Right lobe of liver (tissue), 6 donors: ENCODE measurements at regions not wholly inside any gene's neighbourhood (a gene's known extent, or its start where the extent isn't known, plus 50 kb on each side); places are given as distances from the start of the nearest gene placed in this dataset.

Experiments
- ATAC-seq, 4 donors: fragments of 200-7000 bp; cut with Tn5 transposase; one replicate each; pipeline ENCODE4 v1.9.1; 2020; ENCODE audit warnings: mild to moderate bottlenecking in 4 of 4, moderate library complexity in 4 of 4
- DNase-seq, 3 donors: peaks; one replicate each; pipeline ENCODE4 v3.0.0-alpha.2; 2020
- H3K27ac ChIP-seq, 3 donors: fragments of 200-600 bp; one replicate each; pipeline ENCODE4 v1.8.0; 2022
- H3K27me3 ChIP-seq, 2 donors: fragments of 200-600 bp; one replicate each; pipeline ENCODE4 v1.8.0; 2022
- H3K36me3 ChIP-seq, 4 donors: fragments of 200-600 bp; sonication (generic) in 1 of 4; one replicate each; pipeline versions ENCODE4 v1.5.1 to v1.8.0; 2017 to 2022; ENCODE audit warnings: control low read depth in 1 of 4
- H3K4me1 ChIP-seq, 4 donors: fragments of 200-600 bp; sonication (generic) in 1 of 4; one replicate each; pipeline versions ENCODE4 v1.5.1 to v1.8.0; 2017 to 2022; ENCODE audit warnings: control low read depth in 1 of 4
- H3K4me3 ChIP-seq, 3 donors: fragments of 200-600 bp; one replicate each; pipeline ENCODE4 v1.8.0; 2022
- H3K9me3 ChIP-seq, 4 donors: fragments of 200-600 bp; sonication (generic) in 1 of 4; one replicate each; pipeline versions ENCODE4 v1.5.1 to v1.8.0; 2017 to 2022; ENCODE audit warnings: control low read depth in 1 of 4
- POLR2A ChIP-seq: fragments of 450-650 bp; IDR thresholded peaks from one replicate; pipeline ENCODE4 v1.6.1; 2017; ENCODE audit warnings: antibody characterized with exemption, mild to moderate bottlenecking
- WGBS: methylation state at CpG from one replicate; pipeline ENCODE4 v1.1.6; 2018; ENCODE audit warnings: low coverage, low lambda C conversion rate; ENCODE audit not compliant: insufficient coverage; ENCODE audit errors: missing lambda C conversion rate; 5-methylcytosine and 5-hydroxymethylcytosine counted together
- intact Hi-C, 2 donors: fragments of 100-400 bp; cut with DNase I; formaldehyde crosslinking; loops; one replicate each; pipeline versions ENCODE4 v1.11.2 to v1.14.1; 2022
- microRNA-seq, 2 donors: library from miRNA; unstranded; fragments of <30 nt; microRNA quantifications; one replicate each; pipeline ENCODE4, GENCODE V29; 2019 to 2020
- small RNA-seq, 2 experiments: library from RNA; depleted of rRNA; stranded (forward); fragments of <200 nt; gene quantifications; one replicate each; pipeline ENCODE3, GENCODE V24; 2016
- TF ChIP-seq, protein P1 (sequence below), 4 donors: fragments of 200-600 bp in 3 of 4; fragments of 450-650 bp in 1 of 4; IDR thresholded peaks; one replicate each; pipeline versions ENCODE4 v1.5.1 to v1.8.0; 2016 to 2022; ENCODE audit warnings: antibody characterized with exemption in 4 of 4, mild to moderate bottlenecking in 2 of 4
- donor health status: DM: no; HTN: yes; CAD: no.
- donor health status: DM: no; HTN: no; CAD: no.
- donor health status: DM: no; HTN: no; CAD: no.
- donor health status: DM: no; HTN: yes; CAD: no.
- donor health status: DM: no; HTN: yes; CAD: no.

DNA sequence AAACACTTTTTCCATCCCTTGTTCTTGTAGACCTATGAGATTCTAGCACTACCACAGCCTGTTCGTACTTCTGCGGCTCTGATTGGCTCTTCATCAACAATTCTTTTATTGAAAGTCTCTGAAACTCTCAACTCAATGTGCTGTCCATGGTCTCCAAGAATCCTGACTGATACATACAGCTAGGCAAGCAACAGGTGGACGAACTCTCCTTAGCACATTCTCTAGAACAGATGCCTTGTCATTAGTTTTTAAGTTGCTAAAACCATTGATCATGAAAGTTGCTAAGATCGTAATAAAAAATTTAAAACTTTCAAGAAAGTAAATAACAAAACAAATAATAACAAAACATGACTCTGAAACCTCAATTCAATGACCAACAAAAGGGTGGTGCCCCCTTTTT is 210.5 kb downstream of the EPHA4 start:
- DNase-seq: no peak
- WGBS: 63% methylated on average over 4 of the region's 4 CpGs
- no peaks in the 10 kb centered on the region for H3K4me1 ChIP-seq
- intact Hi-C loops: no loop called here
- ATAC-seq: no peak
- no peaks in the 10 kb centered on the region for H3K9me3 ChIP-seq
- H3K27ac ChIP-seq: no peak overlapping the region
- TF ChIP-seq POLR2A: no peak
- no peaks in the 10 kb centered on the region for H3K27me3 ChIP-seq
- H3K36me3 ChIP-seq: no peaks in the 10 kb centered on the region
- H3K4me3 ChIP-seq: no peak overlapping the region

GRCh38 chr2:221364672-221365071 is 207.4 kb downstream of the EPHA4 start:
- no peak for TF ChIP-seq POLR2A
- TF ChIP-seq, protein P1, sequence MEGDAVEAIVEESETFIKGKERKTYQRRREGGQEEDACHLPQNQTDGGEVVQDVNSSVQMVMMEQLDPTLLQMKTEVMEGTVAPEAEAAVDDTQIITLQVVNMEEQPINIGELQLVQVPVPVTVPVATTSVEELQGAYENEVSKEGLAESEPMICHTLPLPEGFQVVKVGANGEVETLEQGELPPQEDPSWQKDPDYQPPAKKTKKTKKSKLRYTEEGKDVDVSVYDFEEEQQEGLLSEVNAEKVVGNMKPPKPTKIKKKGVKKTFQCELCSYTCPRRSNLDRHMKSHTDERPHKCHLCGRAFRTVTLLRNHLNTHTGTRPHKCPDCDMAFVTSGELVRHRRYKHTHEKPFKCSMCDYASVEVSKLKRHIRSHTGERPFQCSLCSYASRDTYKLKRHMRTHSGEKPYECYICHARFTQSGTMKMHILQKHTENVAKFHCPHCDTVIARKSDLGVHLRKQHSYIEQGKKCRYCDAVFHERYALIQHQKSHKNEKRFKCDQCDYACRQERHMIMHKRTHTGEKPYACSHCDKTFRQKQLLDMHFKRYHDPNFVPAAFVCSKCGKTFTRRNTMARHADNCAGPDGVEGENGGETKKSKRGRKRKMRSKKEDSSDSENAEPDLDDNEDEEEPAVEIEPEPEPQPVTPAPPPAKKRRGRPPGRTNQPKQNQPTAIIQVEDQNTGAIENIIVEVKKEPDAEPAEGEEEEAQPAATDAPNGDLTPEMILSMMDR (IDR thresholded peaks at IDR 0.05): no peak
- H3K9me3 ChIP-seq: no peaks in the 10 kb centered on the region
- no peaks in the 10 kb centered on the region for H3K36me3 ChIP-seq
- H3K4me3 ChIP-seq: no peak overlapping the region
- WGBS: 93% methylated on average over 3 of the region's 3 CpGs
- H3K4me1 ChIP-seq: no peaks in the 10 kb centered on the region
- H3K27ac ChIP-seq: no peak overlapping the region
- DNase-seq (no peak), ATAC-seq (no peak)
- H3K27me3 ChIP-seq: no peaks in the 10 kb centered on the region
- intact Hi-C loops: no loop called here

Small RNA genes in the stretch of these regions (microRNA-seq; reads per million reads assigned to microRNA genes)
- gene MIR4268: 0 reads per million in 2 donors

Small RNA genes in the stretch of these regions (small RNA-seq; reads per million reads assigned to genes)
- gene AC011233.1: 0 reads per million in 2 experiments
- gene MIR4268: 0 reads per million in 2 experiments
